Duodenal mucosa (tissue), 2 donors: ENCODE measurements at regions not wholly inside any gene's neighbourhood (a gene's known extent, or its start where the extent isn't known, plus 50 kb on each side); places are given as distances from the start of the nearest gene placed in this dataset.

ENCODE experiments used
- H3K27ac ChIP-seq: one replicate; pipeline ENCODE4 v1.7.0; 2013; ENCODE audit warnings: low read depth, low read length
- H3K27me3 ChIP-seq, 2 donors: one replicate each; pipeline ENCODE4 v1.7.0; 2013; ENCODE audit warnings: low read length in 2 of 2, control low read depth in 1 of 2; ENCODE audit not compliant: insufficient read depth in 2 of 2, control insufficient read depth in 1 of 2
- H3K36me3 ChIP-seq, 2 donors: one replicate each; pipeline ENCODE4 v1.7.0; 2013; ENCODE audit warnings: low read length in 2 of 2, control low read depth in 1 of 2; ENCODE audit not compliant: insufficient read depth in 2 of 2, control insufficient read depth in 1 of 2
- H3K4me1 ChIP-seq, 2 donors: one replicate each; pipeline ENCODE4 v1.7.0; 2013; ENCODE audit warnings: low read length in 2 of 2, control low read depth in 1 of 2; ENCODE audit not compliant: insufficient read depth in 2 of 2, control insufficient read depth in 1 of 2
- H3K4me3 ChIP-seq, 2 donors: one replicate each; pipeline ENCODE4 v1.7.0; 2013; ENCODE audit warnings: low read length in 2 of 2, low read depth in 1 of 2
- H3K9ac ChIP-seq, 2 donors: one replicate each; pipeline ENCODE4 v1.7.0; 2013; ENCODE audit warnings: low read length in 2 of 2, low read depth in 1 of 2
- H3K9me3 ChIP-seq, 2 donors: one replicate each; pipeline ENCODE4 v1.7.0; 2013; ENCODE audit warnings: low read length in 2 of 2, control low read depth in 1 of 2; ENCODE audit not compliant: control insufficient read depth in 1 of 2

DNA sequence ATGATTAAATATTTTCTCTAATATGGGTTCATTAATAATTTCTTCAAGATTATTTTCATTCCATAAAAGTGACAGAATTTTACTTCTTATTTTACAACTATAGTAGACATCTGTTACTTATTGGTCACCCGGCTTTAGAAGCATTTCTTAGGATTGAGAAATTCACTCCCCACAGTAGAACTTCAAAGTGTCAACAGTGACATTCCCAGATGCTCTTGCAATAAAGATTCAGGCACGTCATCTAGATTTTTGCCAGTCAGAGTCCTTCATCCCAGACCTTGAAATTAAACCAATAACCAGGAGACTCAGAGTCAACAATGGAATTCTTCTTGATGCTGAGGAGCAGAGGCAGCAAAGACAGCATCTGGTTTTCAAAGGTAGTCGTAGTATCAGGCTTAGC, 190.8 kb downstream of the VGLL3 start:
- no peak overlapping the region for H3K9ac ChIP-seq
- no peaks in the 10 kb centered on the region for H3K4me1 ChIP-seq
- H3K27me3 ChIP-seq: no peaks in the 10 kb centered on the region
- no peaks in the 10 kb centered on the region for H3K36me3 ChIP-seq
- H3K4me3 ChIP-seq: no peak overlapping the region
- no peaks in the 10 kb centered on the region for H3K9me3 ChIP-seq
- no peak overlapping the region for H3K27ac ChIP-seq

DNA sequence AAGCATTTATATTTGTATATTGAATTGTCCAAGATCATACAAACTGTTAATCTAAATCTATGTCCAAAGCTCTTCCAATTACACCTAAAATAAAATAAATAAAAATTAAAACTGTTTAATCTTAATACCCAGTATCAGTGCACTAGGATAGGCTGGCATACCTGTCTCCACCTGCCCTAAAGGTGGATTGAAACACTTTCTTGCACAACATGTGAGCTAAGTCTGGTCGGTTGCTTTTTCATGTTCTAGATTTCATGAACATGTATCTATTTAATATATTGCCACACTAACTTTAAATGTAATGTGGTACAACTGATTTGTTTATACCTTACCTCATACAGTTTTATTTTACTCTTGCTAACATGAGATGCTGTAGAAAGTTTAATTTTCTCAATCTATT, 193.0 kb downstream of the VGLL3 start:
- no peaks in the 10 kb centered on the region for H3K36me3 ChIP-seq
- H3K4me1 ChIP-seq: no peaks in the 10 kb centered on the region
- H3K4me3 ChIP-seq: no peak overlapping the region
- H3K27me3 ChIP-seq: no peaks in the 10 kb centered on the region
- H3K9ac ChIP-seq: no peak overlapping the region
- H3K9me3 ChIP-seq: no peaks in the 10 kb centered on the region
- no peak overlapping the region for H3K27ac ChIP-seq

GRCh38 chr3:86794361-86795065, 196.4 kb downstream of the VGLL3 start:
- Histone ChIP-seq H3K27me3 (no peaks in the 10 kb centered on the region), H3K4me1 (no peaks in the 10 kb centered on the region), H3K4me3 (no peak overlapping the region), H3K27ac (peak overlapping the region; percentile 39), H3K9me3 (no peaks in the 10 kb centered on the region), H3K36me3 (no peaks in the 10 kb centered on the region), H3K9ac (peak overlapping the region in 1 of 2 donors; percentile 22)

DNA sequence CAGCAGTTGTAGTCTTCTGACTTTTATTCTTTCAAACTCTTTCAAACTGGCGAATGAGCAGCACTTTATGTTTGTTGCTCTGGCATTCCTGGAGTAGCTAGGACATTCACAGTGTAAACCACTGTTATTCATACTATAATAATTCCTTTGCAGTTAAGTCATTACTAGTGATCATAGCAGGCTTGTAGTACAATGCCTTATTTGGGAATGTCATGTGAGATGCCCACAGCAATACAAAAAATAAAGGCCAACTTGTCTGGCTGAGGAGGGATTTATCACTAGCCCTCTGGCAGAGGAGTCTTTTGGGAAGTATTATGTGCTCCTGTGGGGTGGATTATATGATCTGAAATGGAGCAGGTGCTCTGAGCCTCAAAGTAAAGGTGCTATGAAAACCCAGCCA, 197.2 kb downstream of the VGLL3 start:
- Histone ChIP-seq H3K4me3 (no peak overlapping the region), H3K27me3 (no peaks in the 10 kb centered on the region), H3K9me3 (no peaks in the 10 kb centered on the region), H3K9ac (no peak overlapping the region), H3K4me1 (no peaks in the 10 kb centered on the region), H3K36me3 (no peaks in the 10 kb centered on the region), H3K27ac (no peak overlapping the region)

DNA sequence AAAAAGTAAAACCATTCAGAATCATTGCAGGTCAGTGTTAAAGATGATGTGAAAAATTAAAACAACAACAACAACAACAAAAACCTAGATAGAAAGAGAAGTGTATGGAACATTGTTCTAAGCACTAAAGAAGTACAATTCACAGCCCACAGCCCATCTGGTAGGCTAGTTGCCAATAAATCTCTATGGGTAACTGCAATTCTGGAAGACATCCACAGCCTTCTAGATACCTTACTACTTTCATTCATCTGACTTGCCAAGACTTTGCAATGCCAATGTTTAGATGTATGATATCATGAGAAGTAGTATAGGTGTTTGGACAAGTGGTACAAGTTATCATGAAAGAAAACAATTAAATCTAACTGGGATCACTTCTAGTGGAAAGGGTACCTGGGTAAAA, 198.6 kb downstream of the VGLL3 start:
- Histone ChIP-seq H3K4me3 (no peak overlapping the region), H3K27ac (no peak overlapping the region), H3K4me1 (no peaks in the 10 kb centered on the region), H3K27me3 (no peaks in the 10 kb centered on the region), H3K9me3 (no peaks in the 10 kb centered on the region), H3K36me3 (no peaks in the 10 kb centered on the region), H3K9ac (no peak overlapping the region)

DNA sequence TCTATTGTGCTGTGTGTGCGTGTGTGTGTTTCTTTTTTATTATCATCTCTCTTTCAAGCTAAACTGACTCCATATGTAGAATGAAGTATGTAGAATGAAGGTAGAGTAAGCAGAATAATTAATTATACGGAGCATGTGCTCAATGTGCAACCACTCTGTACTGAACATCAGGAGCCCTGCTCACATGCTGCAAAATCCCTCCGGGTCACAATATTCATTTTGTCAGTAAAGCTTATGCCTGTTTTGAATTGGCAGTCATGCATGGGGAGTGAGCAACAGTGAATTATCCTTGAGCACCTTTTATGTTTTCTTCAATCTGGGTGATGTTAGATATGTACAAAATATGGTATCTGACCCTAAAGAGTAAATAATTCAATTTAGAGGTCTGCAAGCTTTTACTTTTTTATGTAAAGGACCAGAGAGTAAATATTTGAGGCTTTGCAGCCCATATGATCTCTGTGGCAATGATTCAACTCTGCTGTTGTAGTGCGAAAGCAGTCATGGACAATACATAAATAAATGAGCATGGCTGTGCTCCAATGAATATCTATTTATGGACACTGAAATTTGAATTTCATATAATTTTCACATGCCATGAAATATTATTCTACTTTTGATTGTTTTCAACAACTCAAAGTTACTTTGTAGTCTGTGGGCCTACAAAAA, 199.9 kb downstream of the VGLL3 start:
- Histone ChIP-seq H3K36me3 (no peaks in the 10 kb centered on the region), H3K9me3 (no peaks in the 10 kb centered on the region), H3K4me1 (no peaks in the 10 kb centered on the region)

DNA sequence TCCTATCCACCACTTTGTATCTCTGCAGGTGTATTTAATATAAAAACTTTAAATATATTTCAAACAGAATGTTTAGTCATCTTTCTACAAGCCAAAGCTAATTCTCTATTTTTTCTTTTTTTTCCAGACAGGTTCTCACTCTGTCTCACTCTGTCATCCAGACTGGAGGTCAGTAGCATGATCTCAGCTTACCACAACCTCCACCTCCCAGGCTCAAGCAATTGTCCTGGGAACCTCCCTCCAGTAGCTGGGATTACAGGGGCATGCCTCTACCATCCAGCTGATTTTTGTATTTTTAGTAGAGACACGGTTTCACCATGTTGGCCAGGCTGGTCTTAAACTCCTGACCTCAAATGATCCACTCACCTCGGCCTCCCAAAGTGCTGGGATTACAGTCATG, 202.6 kb downstream of the VGLL3 start:
- no peaks in the 10 kb centered on the region for H3K4me1 ChIP-seq
- H3K36me3 ChIP-seq: no peaks in the 10 kb centered on the region
- H3K9ac ChIP-seq: no peak overlapping the region
- no peaks in the 10 kb centered on the region for H3K9me3 ChIP-seq
- no peak overlapping the region for H3K4me3 ChIP-seq
- H3K27ac ChIP-seq: no peak overlapping the region
- no peaks in the 10 kb centered on the region for H3K27me3 ChIP-seq

More for the DNA sequence above, 199.9 kb downstream of the VGLL3 start:
- no peak overlapping the region for H3K27ac ChIP-seq
- H3K27me3 ChIP-seq: no peaks in the 10 kb centered on the region
- H3K4me3 ChIP-seq: no peak overlapping the region
- H3K9ac ChIP-seq: no peak overlapping the region

DNA sequence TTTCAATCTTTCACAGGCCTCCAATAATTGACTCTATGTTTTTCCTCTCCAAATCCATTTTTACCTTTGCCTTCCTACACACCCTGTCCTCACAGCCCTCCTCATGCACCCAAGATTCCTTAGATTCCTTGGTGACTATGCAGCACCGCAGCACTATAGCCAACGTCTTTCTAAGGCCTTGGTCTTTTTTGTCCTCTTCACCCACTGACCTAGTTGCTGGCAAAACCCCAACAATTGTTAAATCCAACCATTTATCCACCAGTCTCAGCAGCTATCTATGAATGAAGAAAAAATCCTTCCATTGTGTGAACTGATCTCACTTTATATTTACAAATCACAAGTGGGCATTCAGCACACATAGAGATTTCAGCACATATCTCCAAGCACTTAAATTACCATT, 203.9 kb downstream of the VGLL3 start:
- no peaks in the 10 kb centered on the region for H3K27me3 ChIP-seq
- no peak overlapping the region for H3K4me3 ChIP-seq
- H3K4me1 ChIP-seq: no peaks in the 10 kb centered on the region
- no peak overlapping the region for H3K9ac ChIP-seq
- H3K36me3 ChIP-seq: no peaks in the 10 kb centered on the region
- no peak overlapping the region for H3K27ac ChIP-seq
- H3K9me3 ChIP-seq: no peaks in the 10 kb centered on the region

- no peak overlapping the region for H3K4me3 ChIP-seq
- no peaks in the 10 kb centered on the region for H3K27me3 ChIP-seq
- no peaks in the 10 kb centered on the region for H3K4me1 ChIP-seq
- H3K27ac ChIP-seq: no peak overlapping the region
- no peaks in the 10 kb centered on the region for H3K9me3 ChIP-seq
- H3K36me3 ChIP-seq: no peaks in the 10 kb centered on the region
- no peak overlapping the region for H3K9ac ChIP-seq
Observed at GRCh38 chr3:86785386-86785785, 205.6 kb downstream of the VGLL3 start.

DNA sequence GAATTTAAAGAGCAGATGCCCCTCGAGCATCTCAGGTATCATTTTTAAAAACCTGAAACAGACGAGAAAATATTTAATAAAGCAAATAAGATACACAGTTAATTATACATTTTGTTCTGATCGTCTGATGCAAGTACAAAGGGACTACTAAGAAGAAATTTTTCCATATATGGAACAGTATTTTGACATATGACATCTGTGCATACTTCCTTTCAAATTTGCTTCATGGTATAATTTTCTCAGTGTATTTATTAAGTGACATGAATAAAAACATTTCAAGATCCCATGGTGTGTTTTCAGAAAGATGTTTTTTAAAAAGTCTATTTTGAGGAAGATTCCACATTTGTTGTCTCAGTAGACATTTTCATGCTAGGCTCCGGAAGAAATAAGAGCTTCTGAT, 208.1 kb downstream of the VGLL3 start:
- Histone ChIP-seq H3K9me3 (no peaks in the 10 kb centered on the region), H3K27ac (no peak overlapping the region), H3K9ac (no peak overlapping the region), H3K4me3 (no peak overlapping the region), H3K4me1 (no peaks in the 10 kb centered on the region), H3K27me3 (no peaks in the 10 kb centered on the region), H3K36me3 (no peaks in the 10 kb centered on the region)
